ENCODE measurements at regions not wholly inside any gene's neighbourhood (a gene's known extent, or its start where the extent isn't known, plus 50 kb on each side); places are given as distances from the start of the nearest gene placed in this dataset.
"Not testable (repeated sequence)": the region's sequence is repeated elsewhere in the genome, so short reads cannot be mapped to it uniquely, and the experiment has no call there.

GRCh38 chr6:134403312-134403711 lies 85.4 kb upstream of the SGK1 start:
- DNase-seq (ENCODE audit: low read depth in 3 of 3) = not testable (repeated sequence)

GRCh38 chr6:134402372-134402984 lies 84.6 kb upstream of the SGK1 start:
- DNase-seq (ENCODE audit: low read depth in 3 of 3) = peak in 1 of 3 experiments; percentile 24

- no peak for DNase-seq (ENCODE audit: low read depth in 3 of 3)
Measured at GRCh38 chr6:134400941-134401340, 83.0 kb upstream of the SGK1 start.

GRCh38 chr6:134398453-134398852 lies 80.5 kb upstream of the SGK1 start:
- DNase-seq (ENCODE audit: low read depth in 3 of 3) = no peak

- DNase-seq (ENCODE audit: low read depth in 3 of 3) = no peak
Measured at GRCh38 chr6:134397676-134398075, 79.8 kb upstream of the SGK1 start.

- DNase-seq (ENCODE audit: low read depth in 3 of 3) = no peak
Measured at GRCh38 chr6:134394905-134395304, 77.0 kb upstream of the SGK1 start.

GRCh38 chr6:134394208-134394607 lies 76.3 kb upstream of the SGK1 start:
- no peak for DNase-seq (ENCODE audit: low read depth in 3 of 3)

GRCh38 chr6:134391205-134391604 lies 73.3 kb upstream of the SGK1 start:
- no peak for DNase-seq (ENCODE audit: low read depth in 3 of 3)

GRCh38 chr6:134389658-134390057 lies 71.7 kb upstream of the SGK1 start:
- no peak for DNase-seq (ENCODE audit: low read depth in 3 of 3)

- DNase-seq (ENCODE audit: low read depth in 3 of 3) = no peak
Measured at GRCh38 chr6:134389129-134389528, 71.2 kb upstream of the SGK1 start.

- DNase-seq (ENCODE audit: low read depth in 3 of 3) = not testable (repeated sequence)
Measured at GRCh38 chr6:134386482-134386881, 68.6 kb upstream of the SGK1 start.

GRCh38 chr6:134381959-134382358 lies 64.0 kb upstream of the SGK1 start:
- DNase-seq (ENCODE audit: low read depth in 3 of 3) = no peak

GRCh38 chr6:134379599-134379998 lies 61.7 kb upstream of the SGK1 start:
- DNase-seq (ENCODE audit: low read depth in 3 of 3) = no peak

GRCh38 chr6:134379076-134379475 lies 61.2 kb upstream of the SGK1 start:
- peak in 2 of 3 experiments; percentile 12 to 14 for DNase-seq (ENCODE audit: low read depth in 3 of 3)

GRCh38 chr6:134378426-134378825 lies 60.5 kb upstream of the SGK1 start:
- no peak for DNase-seq (ENCODE audit: low read depth in 3 of 3)

- DNase-seq (ENCODE audit: low read depth in 3 of 3) = no peak
Measured at GRCh38 chr6:134376785-134377184, 58.9 kb upstream of the SGK1 start.

GRCh38 chr6:134375220-134375580 lies 57.3 kb upstream of the SGK1 start:
- no peak for DNase-seq (ENCODE audit: low read depth in 3 of 3)

- no peak for DNase-seq (ENCODE audit: low read depth in 3 of 3)
Measured at GRCh38 chr6:134374491-134375219, 56.7 kb upstream of the SGK1 start.

- DNase-seq (ENCODE audit: low read depth in 3 of 3) = no peak
Measured at GRCh38 chr6:134373993-134374392, 56.1 kb upstream of the SGK1 start.

- no peak for DNase-seq (ENCODE audit: low read depth in 3 of 3)
Measured at GRCh38 chr6:134373282-134373922, 55.5 kb upstream of the SGK1 start.

GRCh38 chr6:134372603-134373281 lies 54.8 kb upstream of the SGK1 start:
- DNase-seq (ENCODE audit: low read depth in 3 of 3) = no peak

- DNase-seq (ENCODE audit: low read depth in 3 of 3) = no peak
Measured at GRCh38 chr6:134368670-134369069, 50.8 kb upstream of the SGK1 start.

Data from stimulated activated CD4-positive, alpha-beta T cell treated with anti-CD3 and anti-CD28 coated beads, TNF-alpha, amount 100 ng/mL, for 4 hours (primary cell).